HG03175 (cell line): ENCODE measurements at regions not wholly inside any gene's neighbourhood (a gene's known extent, or its start where the extent isn't known, plus 50 kb on each side); places are given as distances from the start of the nearest gene placed in this dataset.
"Not testable (repeated sequence)": the region's sequence is repeated elsewhere in the genome, so short reads cannot be mapped to it uniquely, and the experiment has no call there.

Experiments
- ATAC-seq: cut with Tn5 transposase; IDR thresholded peaks from one replicate; pipeline ENCODE4 v1.9.1; 2021; ENCODE audit warnings: mild to moderate bottlenecking, moderate library complexity; ENCODE audit not compliant: unreplicated experiment

- ATAC-seq = no peak
Observed at GRCh38 chr12:127494961-127495915, 771.7 kb upstream of the TMEM132C start.

GRCh38 chr12:127496255-127496654 is 770.7 kb upstream of the TMEM132C start:
- ATAC-seq = no peak

- no peak for ATAC-seq
Observed at GRCh38 chr12:127500512-127501035, 766.4 kb upstream of the TMEM132C start.

GRCh38 chr12:127501916-127502315 is 765.1 kb upstream of the TMEM132C start:
- ATAC-seq = no peak

DNA sequence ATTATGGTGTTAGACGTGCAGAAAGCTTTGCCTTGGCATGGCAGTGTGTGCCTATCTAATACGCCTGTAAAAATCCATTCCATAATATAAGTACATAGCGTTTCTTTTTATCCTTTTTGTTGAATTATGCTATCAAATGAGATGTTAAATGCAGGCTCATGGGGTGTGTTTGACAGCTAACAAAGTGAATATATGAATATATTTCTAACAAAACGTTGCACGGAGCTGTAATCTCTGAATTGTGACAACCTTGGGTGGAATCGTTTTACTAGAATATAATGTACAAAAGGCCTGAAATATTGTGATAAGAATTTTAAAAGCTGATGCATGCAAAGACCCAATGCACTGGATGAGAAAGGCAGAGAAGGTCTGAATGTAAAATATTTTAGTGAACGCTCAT is 763.7 kb upstream of the TMEM132C start:
- no peak for ATAC-seq

GRCh38 chr12:127503996-127504395 is 763.0 kb upstream of the TMEM132C start:
- not testable (repeated sequence) for ATAC-seq

DNA sequence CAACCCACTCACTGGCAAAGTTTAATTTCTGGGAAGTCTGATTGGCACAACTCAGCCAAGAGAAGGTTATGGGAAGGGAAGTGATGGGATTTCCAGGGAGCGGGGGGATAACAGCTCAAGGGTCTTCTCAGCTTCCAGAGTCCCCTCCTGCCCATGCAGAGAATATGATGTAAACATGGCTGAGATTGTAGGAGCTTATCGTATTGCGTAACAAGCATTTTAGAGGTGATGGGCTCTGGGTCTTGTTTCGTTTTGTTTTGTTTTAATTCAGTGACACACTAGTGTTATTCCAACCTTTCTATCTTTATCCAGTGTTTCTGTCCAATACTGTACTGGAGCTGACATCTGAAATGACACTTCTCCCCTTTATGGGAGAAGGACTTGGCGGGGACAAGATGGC is 762.1 kb upstream of the TMEM132C start:
- ATAC-seq = no peak

DNA sequence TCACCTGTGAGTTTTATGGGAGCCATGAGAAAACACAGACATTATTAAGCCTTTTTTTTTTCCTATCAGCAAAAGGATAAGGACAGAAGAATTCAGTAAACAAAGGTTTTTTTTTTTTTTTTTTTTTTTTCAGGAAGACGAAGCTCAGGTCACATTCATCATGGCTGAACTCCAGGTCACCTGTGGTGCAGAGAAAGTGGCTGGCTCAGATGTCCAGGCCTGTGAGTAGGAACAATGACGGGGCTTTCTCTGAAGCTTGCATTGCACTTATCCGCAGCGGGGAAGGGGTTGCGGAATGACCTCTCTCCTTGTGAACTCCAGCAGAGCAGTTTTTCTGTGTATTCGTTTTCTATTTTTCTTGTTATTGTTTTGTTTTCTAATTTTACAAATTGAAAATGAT is 759.6 kb upstream of the TMEM132C start:
- ATAC-seq = no peak

DNA sequence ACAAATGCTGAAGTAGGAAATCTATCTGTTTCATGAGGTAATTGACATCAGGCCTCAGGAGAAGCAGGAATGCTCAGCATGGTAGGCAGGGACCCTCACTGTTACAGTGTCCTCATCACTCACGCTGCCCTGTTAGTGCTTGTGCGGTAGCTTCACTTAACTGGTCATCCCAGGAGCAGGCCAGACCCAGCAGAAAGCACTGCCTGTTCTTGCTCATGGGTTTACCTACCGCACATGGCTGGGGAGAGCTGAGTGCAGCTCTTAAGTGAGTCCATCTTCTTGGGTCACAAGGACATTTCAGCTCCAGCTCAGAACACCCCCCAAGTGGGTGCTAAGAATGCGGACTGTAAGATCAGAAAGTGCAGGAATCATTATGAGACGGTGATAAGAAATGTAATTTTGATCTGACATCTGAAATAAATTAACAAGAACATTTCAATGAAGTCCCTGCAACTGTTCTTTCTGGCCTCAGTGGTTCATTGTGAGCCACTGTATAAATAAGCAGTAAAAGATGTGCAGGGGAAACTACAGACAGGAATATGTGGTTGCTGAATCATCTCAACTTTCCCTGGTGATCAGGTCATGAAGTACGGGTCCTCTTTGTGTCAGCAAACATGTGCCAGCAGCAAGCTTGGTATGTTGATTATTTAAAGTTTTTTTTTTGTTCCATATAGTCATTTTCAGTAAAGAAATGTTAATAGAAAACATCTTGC is 757.7 kb upstream of the TMEM132C start:
- no peak for ATAC-seq

GRCh38 chr12:127515941-127516340 is 751.0 kb upstream of the TMEM132C start:
- no peak for ATAC-seq

DNA sequence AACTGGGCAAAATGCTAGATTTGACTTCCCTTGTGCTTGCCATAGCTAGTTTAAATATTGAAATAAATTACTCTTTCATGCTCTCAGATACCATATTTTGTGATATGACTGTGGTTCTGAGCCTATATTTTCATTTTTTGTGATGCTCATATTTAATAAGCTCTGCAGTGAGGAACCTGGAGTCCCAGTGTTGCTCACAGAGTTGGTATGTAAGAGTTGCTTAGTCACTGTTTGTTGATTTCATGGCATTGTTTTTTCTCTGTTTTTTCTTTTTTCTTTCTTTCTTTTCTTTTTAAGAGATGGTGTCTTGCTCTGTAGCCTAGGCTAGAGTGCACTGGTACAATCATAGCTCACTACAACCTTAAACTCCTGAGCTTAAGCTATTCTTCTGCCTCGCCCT is 750.5 kb upstream of the TMEM132C start:
- ATAC-seq = no peak

GRCh38 chr12:127519779-127520178 is 747.2 kb upstream of the TMEM132C start:
- no peak for ATAC-seq

DNA sequence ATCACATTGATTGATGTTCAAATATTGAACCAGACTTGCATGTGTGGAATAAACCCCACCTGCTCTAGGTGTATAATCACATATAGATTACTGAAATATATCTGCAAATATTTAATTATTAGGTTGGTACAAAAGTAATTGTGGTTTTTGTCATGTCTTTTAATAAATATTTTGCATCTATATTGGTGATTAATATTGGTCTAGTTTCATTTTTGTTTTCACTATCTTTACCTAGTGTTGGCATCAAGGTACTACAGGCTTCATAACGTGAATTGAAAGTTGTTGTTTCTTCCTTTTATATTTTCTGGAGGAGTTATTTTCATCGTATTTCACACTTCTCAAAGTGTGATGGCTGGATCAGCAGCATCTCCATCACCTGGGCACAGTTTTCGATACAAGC is 740.0 kb upstream of the TMEM132C start:
- no peak for ATAC-seq

- no peak for ATAC-seq
Observed at GRCh38 chr12:127528551-127528950, 738.4 kb upstream of the TMEM132C start.

DNA sequence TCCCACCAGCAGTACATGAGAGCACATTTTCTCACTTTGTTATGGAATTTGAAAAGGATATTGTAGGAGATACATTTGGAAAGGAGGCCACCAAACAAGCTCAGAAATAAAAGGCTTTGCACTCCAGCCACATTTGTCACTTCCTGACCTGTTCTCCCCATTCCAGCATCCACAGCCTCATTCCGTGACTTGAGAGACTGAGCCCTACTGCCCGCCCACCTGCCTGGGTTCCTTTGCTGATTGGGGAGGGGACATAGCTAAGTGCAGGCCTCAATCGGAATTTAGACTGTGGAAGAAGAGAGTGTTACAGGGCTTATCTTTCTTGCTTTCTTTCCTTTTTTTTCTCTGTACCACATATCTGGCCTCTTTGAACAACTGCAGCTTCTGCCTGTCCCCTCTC is 735.4 kb upstream of the TMEM132C start:
- ATAC-seq = no peak

GRCh38 chr12:127533353-127533752 is 733.6 kb upstream of the TMEM132C start:
- ATAC-seq = no peak

- no peak for ATAC-seq
Observed at GRCh38 chr12:127536833-127537428, 730.0 kb upstream of the TMEM132C start.

GRCh38 chr12:127538316-127538715 is 728.7 kb upstream of the TMEM132C start:
- ATAC-seq = no peak

DNA sequence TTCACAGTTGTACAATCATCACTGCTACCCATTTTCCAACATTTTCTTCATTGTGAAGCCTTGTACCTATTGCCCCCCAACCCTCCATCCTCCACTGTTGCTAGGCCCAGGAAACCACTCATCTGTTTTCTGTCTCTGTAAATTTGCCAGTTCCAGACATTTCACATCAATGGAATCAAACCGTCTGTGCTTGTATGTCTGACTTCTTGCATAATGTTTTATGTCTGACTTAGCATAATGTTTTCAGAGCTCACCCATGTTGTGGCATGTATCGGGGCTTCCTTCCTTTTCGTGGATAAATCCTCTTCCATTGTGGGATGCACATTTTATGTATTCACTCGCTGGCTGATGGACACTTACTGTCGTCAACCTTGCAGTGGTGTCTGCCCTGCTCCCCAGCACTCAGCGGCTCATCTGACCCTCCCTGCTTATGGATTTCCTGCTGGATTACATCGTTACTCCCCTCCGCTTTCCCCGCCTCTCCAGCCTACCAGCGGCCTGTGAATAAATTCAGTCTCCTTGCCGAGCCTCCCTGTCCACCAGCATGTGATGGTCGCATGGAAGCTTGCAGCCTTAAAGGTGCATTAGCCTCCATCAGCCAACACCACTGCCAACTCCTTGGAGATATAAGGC is 727.6 kb upstream of the TMEM132C start:
- ATAC-seq = no peak

DNA sequence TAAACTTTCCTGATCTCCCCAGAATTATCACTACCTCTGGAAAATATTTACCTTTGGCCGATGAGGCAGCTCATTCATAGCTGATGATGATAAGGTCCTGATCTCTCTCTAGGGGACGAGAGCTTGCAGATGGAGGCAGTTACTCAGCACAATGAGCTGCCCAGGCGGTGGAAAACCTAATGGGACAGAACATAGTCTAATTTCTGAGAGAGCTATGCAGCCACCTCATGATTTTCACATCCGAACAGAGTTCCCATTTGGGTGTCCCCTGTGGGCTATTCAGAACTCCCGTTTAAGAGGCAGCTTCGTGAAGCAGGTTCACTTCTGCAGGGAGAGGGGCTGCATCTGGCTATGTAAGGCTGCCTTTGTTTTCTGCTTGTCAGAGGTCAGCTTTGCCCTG is 724.6 kb upstream of the TMEM132C start:
- no peak for ATAC-seq

DNA sequence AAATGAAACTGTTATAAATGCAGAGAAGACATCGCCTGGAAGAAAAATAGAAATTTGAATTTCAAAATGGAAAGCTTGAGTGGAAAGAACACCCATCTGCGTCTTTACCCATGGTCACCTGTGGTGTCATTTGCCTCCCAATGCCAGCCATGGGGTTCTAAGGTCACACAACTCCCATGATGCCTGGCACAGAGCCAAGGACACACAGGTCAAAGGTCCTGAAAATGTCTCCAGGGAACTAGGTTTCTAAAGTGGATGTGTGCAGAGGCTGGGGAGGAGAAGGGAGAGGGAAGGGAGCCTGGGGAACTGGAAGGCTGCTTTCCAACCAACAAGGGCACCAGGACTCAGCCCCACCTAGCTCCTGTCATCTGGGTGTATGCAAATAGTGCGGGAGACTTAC is 724.0 kb upstream of the TMEM132C start:
- ATAC-seq = no peak
